Astrocyte (in vitro differentiated cells and primary cell): ENCODE measurements at regions not wholly inside any gene's neighbourhood (a gene's known extent, or its start where the extent isn't known, plus 50 kb on each side); places are given as distances from the start of the nearest gene placed in this dataset.

Experiments
- EZH2 ChIP-seq: IDR thresholded peaks from 2 replicates; pipeline ENCODE4 v1.6.1; 2012; ENCODE audit warnings: mild to moderate bottlenecking, low read length, inconsistent platforms; ENCODE audit not compliant: insufficient read depth
- TF ChIP-seq, protein P1 (sequence below): IDR thresholded peaks from 2 replicates; pipeline ENCODE4 v1.5.1; 2011; ENCODE audit warnings: low read depth, mild to moderate bottlenecking, inconsistent platforms, low read length, moderate library complexity; ENCODE audit not compliant: insufficient read depth

DNA sequence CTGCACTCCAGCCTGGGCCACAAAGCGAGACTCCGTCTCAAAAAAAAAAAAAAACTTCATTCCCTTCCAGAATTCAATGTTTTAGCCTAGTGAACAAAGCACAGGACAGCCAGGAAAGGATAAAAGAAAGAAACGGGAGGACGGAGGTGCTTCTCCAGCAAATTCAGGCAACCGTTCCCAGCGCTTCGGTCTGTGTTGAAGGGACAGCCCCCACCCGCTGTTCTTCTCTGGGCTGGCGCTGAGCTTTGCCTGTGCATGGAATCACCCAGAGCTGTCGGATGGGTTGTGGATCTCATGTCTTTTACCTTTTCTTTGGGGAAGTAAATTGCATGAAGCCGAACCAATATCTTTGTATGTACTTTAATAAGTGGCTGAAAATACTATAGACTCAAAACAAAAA, 248.4 kb upstream of the IRX2 start:
- TF ChIP-seq EZH2, result no peak
- TF ChIP-seq, protein P1, sequence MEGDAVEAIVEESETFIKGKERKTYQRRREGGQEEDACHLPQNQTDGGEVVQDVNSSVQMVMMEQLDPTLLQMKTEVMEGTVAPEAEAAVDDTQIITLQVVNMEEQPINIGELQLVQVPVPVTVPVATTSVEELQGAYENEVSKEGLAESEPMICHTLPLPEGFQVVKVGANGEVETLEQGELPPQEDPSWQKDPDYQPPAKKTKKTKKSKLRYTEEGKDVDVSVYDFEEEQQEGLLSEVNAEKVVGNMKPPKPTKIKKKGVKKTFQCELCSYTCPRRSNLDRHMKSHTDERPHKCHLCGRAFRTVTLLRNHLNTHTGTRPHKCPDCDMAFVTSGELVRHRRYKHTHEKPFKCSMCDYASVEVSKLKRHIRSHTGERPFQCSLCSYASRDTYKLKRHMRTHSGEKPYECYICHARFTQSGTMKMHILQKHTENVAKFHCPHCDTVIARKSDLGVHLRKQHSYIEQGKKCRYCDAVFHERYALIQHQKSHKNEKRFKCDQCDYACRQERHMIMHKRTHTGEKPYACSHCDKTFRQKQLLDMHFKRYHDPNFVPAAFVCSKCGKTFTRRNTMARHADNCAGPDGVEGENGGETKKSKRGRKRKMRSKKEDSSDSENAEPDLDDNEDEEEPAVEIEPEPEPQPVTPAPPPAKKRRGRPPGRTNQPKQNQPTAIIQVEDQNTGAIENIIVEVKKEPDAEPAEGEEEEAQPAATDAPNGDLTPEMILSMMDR, result no peak
